WTC11 (cell line): ENCODE measurements at regions not wholly inside any gene's neighbourhood (a gene's known extent, or its start where the extent isn't known, plus 50 kb on each side); places are given as distances from the start of the nearest gene placed in this dataset.

Experiments
- GABPB1 ChIP-seq: sonication (generic); formaldehyde crosslinking; IDR thresholded peaks from 2 replicates; pipeline ENCODE4 v1.8.1; 2023; ENCODE audit warnings: mild to moderate bottlenecking, missing genetic modification reagents
- RELA ChIP-seq: sonication (generic); formaldehyde crosslinking; IDR thresholded peaks from 2 replicates; pipeline ENCODE4 v1.8.1; 2022; ENCODE audit warnings: missing genetic modification reagents, mild to moderate bottlenecking, borderline replicate concordance
- TEAD4 ChIP-seq: sonication (generic); formaldehyde crosslinking; IDR thresholded peaks from 2 replicates; pipeline ENCODE4 v1.8.0; 2022; ENCODE audit warnings: mild to moderate bottlenecking, missing genetic modification reagents
- ZNF121 ChIP-seq: sonication (generic); formaldehyde crosslinking; IDR thresholded peaks from 2 replicates; pipeline ENCODE4 v1.8.0; 2023; ENCODE audit warnings: missing genetic modification reagents
- TF ChIP-seq, protein P1 (sequence below): sonication (generic); formaldehyde crosslinking; IDR thresholded peaks from 2 replicates; pipeline ENCODE4 v1.8.1; 2022; ENCODE audit warnings: low read depth, mild to moderate bottlenecking, moderate library complexity, missing genetic modification reagents, borderline replicate concordance
- TF ChIP-seq, protein P2 (sequence below): sonication (generic); formaldehyde crosslinking; IDR thresholded peaks from 2 replicates; pipeline ENCODE4 v1.8.0; 2022; ENCODE audit warnings: mild to moderate bottlenecking, missing genetic modification reagents
- TF ChIP-seq, protein P3 (sequence below): fragments of 200-600 bp; IDR thresholded peaks from 2 replicates; pipeline ENCODE4 v1.8.0; 2022; ENCODE audit warnings: antibody characterized with exemption
- TF ChIP-seq, protein P4 (sequence below): fragments of 250-450 bp; sonication (Bioruptor Pico); IDR thresholded peaks from 2 replicates; pipeline ENCODE4 v1.8.0; 2021; ENCODE audit warnings: mild to moderate bottlenecking

DNA sequence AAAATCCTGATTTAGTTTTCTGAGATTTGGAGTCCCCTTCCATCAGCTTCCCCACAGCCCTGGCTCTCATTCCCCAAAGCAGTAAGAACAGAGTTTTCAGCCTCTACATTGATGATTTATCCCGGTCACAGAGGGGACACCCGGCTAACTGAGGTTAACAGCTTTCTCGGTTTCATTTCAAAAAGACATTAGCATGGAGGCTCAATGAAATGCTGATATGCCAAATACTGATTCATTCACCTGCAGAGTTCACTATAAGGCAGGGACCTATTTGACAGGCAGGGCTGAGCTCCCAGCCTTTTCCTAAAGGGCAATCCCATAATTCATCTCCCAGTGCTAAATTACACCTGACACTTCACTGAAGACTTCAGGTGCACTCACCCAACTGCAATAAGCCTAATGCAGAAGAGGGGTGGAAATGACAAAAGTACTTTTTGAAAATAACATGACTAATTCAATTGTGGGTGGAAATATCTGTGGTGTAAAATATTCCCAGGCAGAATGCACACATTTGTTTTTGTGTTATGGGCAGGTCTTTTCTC, 99.8 kb upstream of the PMFBP1 start:
- TF ChIP-seq, protein P1, sequence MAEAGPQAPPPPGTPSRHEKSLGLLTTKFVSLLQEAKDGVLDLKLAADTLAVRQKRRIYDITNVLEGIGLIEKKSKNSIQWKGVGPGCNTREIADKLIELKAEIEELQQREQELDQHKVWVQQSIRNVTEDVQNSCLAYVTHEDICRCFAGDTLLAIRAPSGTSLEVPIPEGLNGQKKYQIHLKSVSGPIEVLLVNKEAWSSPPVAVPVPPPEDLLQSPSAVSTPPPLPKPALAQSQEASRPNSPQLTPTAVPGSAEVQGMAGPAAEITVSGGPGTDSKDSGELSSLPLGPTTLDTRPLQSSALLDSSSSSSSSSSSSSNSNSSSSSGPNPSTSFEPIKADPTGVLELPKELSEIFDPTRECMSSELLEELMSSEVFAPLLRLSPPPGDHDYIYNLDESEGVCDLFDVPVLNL (CRISPR knock-in tag): no peak
- TF ChIP-seq, protein P2, sequence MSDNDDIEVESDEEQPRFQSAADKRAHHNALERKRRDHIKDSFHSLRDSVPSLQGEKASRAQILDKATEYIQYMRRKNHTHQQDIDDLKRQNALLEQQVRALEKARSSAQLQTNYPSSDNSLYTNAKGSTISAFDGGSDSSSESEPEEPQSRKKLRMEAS (CRISPR knock-in tag): no peak
- TF ChIP-seq TEAD4 (CRISPR knock-in tag) (no peak), RELA (CRISPR knock-in tag) (no peak), ZNF121 (CRISPR knock-in tag) (no peak), GABPB1 (CRISPR knock-in tag) (no peak)
- TF ChIP-seq, protein P3, sequence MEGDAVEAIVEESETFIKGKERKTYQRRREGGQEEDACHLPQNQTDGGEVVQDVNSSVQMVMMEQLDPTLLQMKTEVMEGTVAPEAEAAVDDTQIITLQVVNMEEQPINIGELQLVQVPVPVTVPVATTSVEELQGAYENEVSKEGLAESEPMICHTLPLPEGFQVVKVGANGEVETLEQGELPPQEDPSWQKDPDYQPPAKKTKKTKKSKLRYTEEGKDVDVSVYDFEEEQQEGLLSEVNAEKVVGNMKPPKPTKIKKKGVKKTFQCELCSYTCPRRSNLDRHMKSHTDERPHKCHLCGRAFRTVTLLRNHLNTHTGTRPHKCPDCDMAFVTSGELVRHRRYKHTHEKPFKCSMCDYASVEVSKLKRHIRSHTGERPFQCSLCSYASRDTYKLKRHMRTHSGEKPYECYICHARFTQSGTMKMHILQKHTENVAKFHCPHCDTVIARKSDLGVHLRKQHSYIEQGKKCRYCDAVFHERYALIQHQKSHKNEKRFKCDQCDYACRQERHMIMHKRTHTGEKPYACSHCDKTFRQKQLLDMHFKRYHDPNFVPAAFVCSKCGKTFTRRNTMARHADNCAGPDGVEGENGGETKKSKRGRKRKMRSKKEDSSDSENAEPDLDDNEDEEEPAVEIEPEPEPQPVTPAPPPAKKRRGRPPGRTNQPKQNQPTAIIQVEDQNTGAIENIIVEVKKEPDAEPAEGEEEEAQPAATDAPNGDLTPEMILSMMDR: no peak
- TF ChIP-seq, protein P4, sequence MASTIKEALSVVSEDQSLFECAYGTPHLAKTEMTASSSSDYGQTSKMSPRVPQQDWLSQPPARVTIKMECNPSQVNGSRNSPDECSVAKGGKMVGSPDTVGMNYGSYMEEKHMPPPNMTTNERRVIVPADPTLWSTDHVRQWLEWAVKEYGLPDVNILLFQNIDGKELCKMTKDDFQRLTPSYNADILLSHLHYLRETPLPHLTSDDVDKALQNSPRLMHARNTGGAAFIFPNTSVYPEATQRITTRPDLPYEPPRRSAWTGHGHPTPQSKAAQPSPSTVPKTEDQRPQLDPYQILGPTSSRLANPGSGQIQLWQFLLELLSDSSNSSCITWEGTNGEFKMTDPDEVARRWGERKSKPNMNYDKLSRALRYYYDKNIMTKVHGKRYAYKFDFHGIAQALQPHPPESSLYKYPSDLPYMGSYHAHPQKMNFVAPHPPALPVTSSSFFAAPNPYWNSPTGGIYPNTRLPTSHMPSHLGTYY (CRISPR knock-in tag): no peak
